ENCODE measurements at regions not wholly inside any gene's neighbourhood (a gene's known extent, or its start where the extent isn't known, plus 50 kb on each side); places are given as distances from the start of the nearest gene placed in this dataset.

- TF ChIP-seq, protein P1, sequence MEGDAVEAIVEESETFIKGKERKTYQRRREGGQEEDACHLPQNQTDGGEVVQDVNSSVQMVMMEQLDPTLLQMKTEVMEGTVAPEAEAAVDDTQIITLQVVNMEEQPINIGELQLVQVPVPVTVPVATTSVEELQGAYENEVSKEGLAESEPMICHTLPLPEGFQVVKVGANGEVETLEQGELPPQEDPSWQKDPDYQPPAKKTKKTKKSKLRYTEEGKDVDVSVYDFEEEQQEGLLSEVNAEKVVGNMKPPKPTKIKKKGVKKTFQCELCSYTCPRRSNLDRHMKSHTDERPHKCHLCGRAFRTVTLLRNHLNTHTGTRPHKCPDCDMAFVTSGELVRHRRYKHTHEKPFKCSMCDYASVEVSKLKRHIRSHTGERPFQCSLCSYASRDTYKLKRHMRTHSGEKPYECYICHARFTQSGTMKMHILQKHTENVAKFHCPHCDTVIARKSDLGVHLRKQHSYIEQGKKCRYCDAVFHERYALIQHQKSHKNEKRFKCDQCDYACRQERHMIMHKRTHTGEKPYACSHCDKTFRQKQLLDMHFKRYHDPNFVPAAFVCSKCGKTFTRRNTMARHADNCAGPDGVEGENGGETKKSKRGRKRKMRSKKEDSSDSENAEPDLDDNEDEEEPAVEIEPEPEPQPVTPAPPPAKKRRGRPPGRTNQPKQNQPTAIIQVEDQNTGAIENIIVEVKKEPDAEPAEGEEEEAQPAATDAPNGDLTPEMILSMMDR (IDR thresholded peaks at IDR 0.05): no peak
- no peak for TF ChIP-seq POLR2A (IDR thresholded peaks at IDR 0.05)
- no peak for TF ChIP-seq POLR2AphosphoS5 (IDR thresholded peaks at IDR 0.05)
These were observed 369.3 kb upstream of the ADARB2 start for GRCh38 chr10:2106641-2107040.
